T-cell (primary cell): ENCODE measurements at regions not wholly inside any gene's neighbourhood (a gene's known extent, or its start where the extent isn't known, plus 50 kb on each side); places are given as distances from the start of the nearest gene placed in this dataset.

Source experiments
- ATAC-seq, 4 experiments: fragments of 200-7000 bp in 3 of 4; fragments of 150-1000 bp in 1 of 4; cut with Tn5 transposase; replicated peaks in 1 of 4; 1 replicate in 3 of 4; 2 replicates in 1 of 4; pipeline ENCODE4 v1.10.0; 2021; ENCODE audit warnings: moderate library complexity in 3 of 4, mild to moderate bottlenecking in 2 of 4, moderate number of reproducible peaks in 1 of 4
- CTCF ChIA-PET, 2 donors: fragments of 300-600 bp; sonication (Branson Sonifier 250); formaldehyde crosslinking; loops; one replicate each; lab custom pipeline; 2022; ENCODE audit warnings: antibody characterized with exemption in 2 of 2; lab: Charles Lee
- POLR2A ChIA-PET, 2 donors: fragments of 300-600 bp; sonication (Branson Sonifier 250); formaldehyde crosslinking; loops; one replicate each; lab custom pipeline; 2022; ENCODE audit warnings: antibody characterized with exemption in 2 of 2; lab: Charles Lee
- DNase-seq, 35 experiments: peaks; one replicate each; pipeline versions ENCODE4 v3.0.0 to v3.0.0-alpha.2; 2013 to 2023
- H3K27ac ChIP-seq: one replicate; pipeline ENCODE4 v1.5.1; 2013; ENCODE audit warnings: low read length
- H3K27me3 ChIP-seq, 2 experiments: replicated peaks in 1 of 2; 1 replicate in 1 of 2; 2 replicates in 1 of 2; pipeline versions ENCODE4 v1.6.1 to v1.7.0; 2013; ENCODE audit warnings: low read length in 1 of 2, mixed read lengths in 1 of 2; ENCODE audit not compliant: control insufficient read depth in 2 of 2, insufficient read depth in 2 of 2; ENCODE audit errors: extremely low read depth in 1 of 2
- H3K36me3 ChIP-seq, 2 donors: 1 replicate in 1 of 2; 2 replicates in 1 of 2; pipeline versions ENCODE4 v1.6.1 to v1.7.0; 2013; ENCODE audit warnings: low read length in 1 of 2; ENCODE audit not compliant: control insufficient read depth in 2 of 2, insufficient read depth in 1 of 2; ENCODE audit errors: extremely low read depth in 1 of 2
- H3K4me1 ChIP-seq, 2 experiments: 1 replicate in 1 of 2; 2 replicates in 1 of 2; pipeline versions ENCODE4 v1.6.1 to v1.7.0; 2013; ENCODE audit warnings: low read length in 2 of 2, mixed read lengths in 1 of 2; ENCODE audit not compliant: insufficient read depth in 2 of 2, control insufficient read depth in 1 of 2; ENCODE audit errors: extremely low read depth in 1 of 2
- H3K4me3 ChIP-seq, 2 donors: 1 replicate in 1 of 2; 2 replicates in 1 of 2; pipeline versions ENCODE4 v1.5.1 to v1.7.0; 2013; ENCODE audit warnings: mild to moderate bottlenecking in 2 of 2, low read length in 1 of 2, moderate library complexity in 1 of 2; ENCODE audit not compliant: control insufficient read depth in 1 of 2; ENCODE audit errors: extremely low read depth in 1 of 2
- H3K9me3 ChIP-seq: 2 replicates; pipeline ENCODE4 v1.7.0; 2013
- H3K27ac Mint-ChIP-seq, 2 donors: one replicate each; pipeline ENCODE4 v1.8.0; 2020 to 2021; ENCODE audit warnings: mild to moderate bottlenecking in 2 of 2, mixed read lengths in 2 of 2
- H3K27me3 Mint-ChIP-seq, 2 donors: one replicate each; pipeline ENCODE4 v1.8.0; 2021 to 2022; ENCODE audit warnings: mixed read lengths in 2 of 2
- H3K36me3 Mint-ChIP-seq: one replicate; pipeline ENCODE4 v1.8.0; 2021; ENCODE audit warnings: mixed read lengths
- H3K4me1 Mint-ChIP-seq, 3 donors: one replicate each; pipeline ENCODE4 v1.8.0; 2020 to 2022; ENCODE audit warnings: mixed read lengths in 3 of 3, mild to moderate bottlenecking in 1 of 3
- H3K4me3 Mint-ChIP-seq, 3 donors: one replicate each; pipeline ENCODE4 v1.8.0; 2020 to 2022; ENCODE audit warnings: mild to moderate bottlenecking in 3 of 3, mixed read lengths in 3 of 3, moderate library complexity in 3 of 3
- H3K9me3 Mint-ChIP-seq, 3 donors: one replicate each; pipeline ENCODE4 v1.8.0; 2020 to 2022; ENCODE audit warnings: mixed read lengths in 3 of 3
- WGBS: methylation state at CpG from one replicate; pipeline ENCODE4 v1.1.5; 2013; ENCODE audit warnings: missing lambda C conversion rate; ENCODE audit not compliant: insufficient coverage; 5-methylcytosine and 5-hydroxymethylcytosine counted together

DNA sequence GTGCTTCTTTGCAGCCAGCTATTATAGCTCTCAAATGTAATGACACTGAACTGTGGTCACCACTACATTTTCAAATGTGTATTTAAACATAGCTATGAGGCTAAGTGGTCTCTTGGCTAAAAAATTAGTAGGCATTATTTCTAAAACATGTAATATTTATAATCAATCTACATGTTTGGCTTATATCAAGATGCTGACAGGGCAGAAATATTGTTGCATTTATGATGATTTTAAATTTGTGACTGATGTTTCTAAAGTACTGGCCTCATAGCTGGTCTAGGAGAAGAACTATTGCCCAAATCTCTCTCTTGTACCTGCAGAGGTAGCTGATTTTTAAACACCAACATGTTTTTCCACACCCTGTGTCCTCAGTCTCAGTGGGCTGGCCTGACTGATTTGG is 298.2 kb downstream of the PAX1 start:
- ChIA-PET POLR2A (no interaction called here), CTCF (interaction anchor here in 1 of 2 donors (0.6 kb wide), 1 partner anchor 159 kb away, joined by 3 read pairs; no protein-coding TSS in a partner anchor)
- Mint-ChIP-seq H3K27me3 (no peaks in the 10 kb centered on the region), H3K27ac (no peak overlapping the region), H3K4me3 (no peak overlapping the region), H3K9me3 (peaks cover 9 to 23% (median 11%) of the 10 kb centered on the region in 3 donors), H3K4me1 (no peaks in the 10 kb centered on the region), H3K36me3 (no peaks in the 10 kb centered on the region)
- Histone ChIP-seq H3K27ac (no peak overlapping the region), H3K36me3 (no peaks in the 10 kb centered on the region), H3K4me3 (no peak overlapping the region), H3K9me3 (no peaks in the 10 kb centered on the region), H3K27me3 (no peaks in the 10 kb centered on the region), H3K4me1 (no peaks in the 10 kb centered on the region)
- no peak for ATAC-seq
- DNase-seq = no peak

GRCh38 chr20:22001886-22002285 is 296.4 kb downstream of the PAX1 start:
- Mint-ChIP-seq H3K27me3 (no peaks in the 10 kb centered on the region), H3K27ac (no peak overlapping the region), H3K4me3 (no peak overlapping the region), H3K4me1 (no peaks in the 10 kb centered on the region), H3K9me3 (peaks cover 7 to 19% (median 19%) of the 10 kb centered on the region in 3 donors), H3K36me3 (no peaks in the 10 kb centered on the region)
- Histone ChIP-seq H3K9me3 (no peaks in the 10 kb centered on the region), H3K4me3 (no peak overlapping the region), H3K27ac (no peak overlapping the region), H3K4me1 (no peaks in the 10 kb centered on the region), H3K27me3 (no peaks in the 10 kb centered on the region), H3K36me3 (no peaks in the 10 kb centered on the region)
- CTCF ChIA-PET = no interaction called here
- no peak for DNase-seq
- POLR2A ChIA-PET = no interaction called here
- no peak for ATAC-seq
- WGBS = no CpG with 5 or more reads among the region's 1 CpG

GRCh38 chr20:21995461-21995860 is 290.0 kb downstream of the PAX1 start:
- CTCF ChIA-PET = no interaction called here

DNA sequence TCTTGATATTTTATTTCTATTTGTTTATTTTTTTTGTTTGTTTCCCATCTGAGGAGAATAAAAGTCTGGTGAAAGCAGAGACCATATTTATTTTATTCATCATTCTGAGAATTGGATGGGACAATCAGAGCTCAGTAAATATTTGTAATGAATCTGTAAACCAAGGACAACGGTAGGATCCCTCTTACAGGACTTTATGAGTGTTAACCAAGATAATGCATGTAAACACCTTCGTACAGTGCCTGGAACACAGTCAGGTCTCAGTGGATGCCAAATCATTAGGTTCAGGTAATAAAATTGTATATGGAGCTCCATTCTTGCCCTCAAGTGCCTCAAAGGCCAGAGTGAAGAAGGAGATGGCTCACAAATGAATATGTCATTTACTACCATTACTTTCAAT is 288.7 kb downstream of the PAX1 start:
- Mint-ChIP-seq H3K27ac (no peak overlapping the region), H3K36me3 (no peaks in the 10 kb centered on the region)
- H3K9me3 ChIP-seq = no peaks in the 10 kb centered on the region

More at GRCh38 chr20:21995461-21995860, 290.0 kb downstream of the PAX1 start:
- Histone ChIP-seq H3K36me3 (no peaks in the 10 kb centered on the region), H3K4me1 (no peaks in the 10 kb centered on the region), H3K4me3 (no peak overlapping the region), H3K9me3 (no peaks in the 10 kb centered on the region), H3K27ac (no peak overlapping the region), H3K27me3 (no peaks in the 10 kb centered on the region)
- Mint-ChIP-seq H3K4me1 (no peaks in the 10 kb centered on the region), H3K27me3 (no peaks in the 10 kb centered on the region), H3K4me3 (no peak overlapping the region), H3K9me3 (peaks cover 11 to 34% (median 17%) of the 10 kb centered on the region in 3 donors), H3K36me3 (no peaks in the 10 kb centered on the region), H3K27ac (no peak overlapping the region)
- POLR2A ChIA-PET = no interaction called here
- ATAC-seq (no peak), DNase-seq (no peak)
- WGBS = 79% methylated on average over 2 of the region's 2 CpGs

GRCh38 chr20:21982559-21982958 is 277.1 kb downstream of the PAX1 start:
- ChIA-PET CTCF (no interaction called here), POLR2A (no interaction called here)
- no peaks in the 10 kb centered on the region for H3K9me3 ChIP-seq
- Mint-ChIP-seq H3K27ac (no peak overlapping the region), H3K9me3 (peaks cover 18 to 39% (median 21%) of the 10 kb centered on the region in 3 donors), H3K27me3 (no peaks in the 10 kb centered on the region), H3K36me3 (no peaks in the 10 kb centered on the region), H3K4me1 (no peaks in the 10 kb centered on the region), H3K4me3 (no peak overlapping the region)
- ATAC-seq (no peak), DNase-seq (no peak)
- WGBS = 75% methylated on average over 2 of the region's 3 CpGs
- H3K36me3 ChIP-seq = no peaks in the 10 kb centered on the region
- H3K4me3 ChIP-seq = no peak overlapping the region
- no peaks in the 10 kb centered on the region for H3K4me1 ChIP-seq
- no peaks in the 10 kb centered on the region for H3K27me3 ChIP-seq
- no peak overlapping the region for H3K27ac ChIP-seq

More for the DNA sequence above, 288.7 kb downstream of the PAX1 start:
- Histone ChIP-seq H3K4me3 (no peak overlapping the region), H3K4me1 (no peaks in the 10 kb centered on the region), H3K27me3 (no peaks in the 10 kb centered on the region), H3K36me3 (no peaks in the 10 kb centered on the region), H3K27ac (no peak overlapping the region)
- H3K9me3 Mint-ChIP-seq = peaks cover 5 to 37% (median 19%) of the 10 kb centered on the region in 3 donors
- DNase-seq (no peak), ATAC-seq (no peak)
- no peak overlapping the region for H3K4me3 Mint-ChIP-seq
- ChIA-PET POLR2A (no interaction called here), CTCF (no interaction called here)
- no CpG with 5 or more reads among the region's 2 CpGs for WGBS
- no peaks in the 10 kb centered on the region for H3K4me1 Mint-ChIP-seq
- H3K27me3 Mint-ChIP-seq = no peaks in the 10 kb centered on the region

DNA sequence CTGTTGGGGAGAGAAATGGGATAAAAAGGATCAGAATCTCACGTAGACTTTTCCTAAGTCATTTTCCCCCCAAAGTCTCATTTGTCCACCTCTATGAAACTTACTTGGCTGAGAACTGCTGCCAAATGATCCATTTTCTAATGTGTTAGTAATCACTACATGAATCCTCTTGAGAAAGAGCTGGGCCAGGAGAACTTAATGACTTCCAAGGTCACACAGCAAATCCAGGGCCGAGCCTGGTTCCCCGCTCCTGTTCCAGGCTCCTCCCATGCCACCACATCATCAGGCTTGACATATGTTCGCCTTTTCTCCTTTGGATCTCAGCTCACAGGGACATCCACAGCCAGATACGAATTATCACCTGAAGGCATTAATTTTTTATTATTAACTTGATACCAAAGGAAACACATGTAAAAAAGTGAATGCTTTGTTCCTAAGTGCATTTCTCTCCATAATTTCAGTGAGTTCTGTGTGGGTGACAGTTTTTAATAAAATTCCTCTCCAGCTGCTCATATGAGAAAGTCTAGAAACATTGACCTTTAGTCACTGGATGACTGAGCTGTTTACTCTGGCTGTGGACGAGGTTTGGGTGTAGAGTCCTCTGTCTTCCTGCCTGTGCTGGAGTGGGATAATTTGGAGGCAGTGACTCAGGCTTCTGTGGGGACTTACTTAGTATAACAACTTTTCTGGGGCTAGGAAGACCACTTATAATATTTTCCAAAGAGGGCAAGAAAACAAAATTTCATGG is 276.3 kb downstream of the PAX1 start:
- ChIA-PET CTCF (no interaction called here), POLR2A (no interaction called here)
- Histone ChIP-seq H3K9me3 (no peaks in the 10 kb centered on the region), H3K4me3 (no peak overlapping the region), H3K27ac (no peak overlapping the region), H3K36me3 (no peaks in the 10 kb centered on the region), H3K27me3 (no peaks in the 10 kb centered on the region), H3K4me1 (no peaks in the 10 kb centered on the region)
- WGBS = no CpG with 5 or more reads among the region's 6 CpGs
- DNase-seq = no peak
- no peaks in the 10 kb centered on the region for H3K27me3 Mint-ChIP-seq
- ATAC-seq = no peak
- no peaks in the 10 kb centered on the region for H3K4me1 Mint-ChIP-seq
- no peak overlapping the region for H3K27ac Mint-ChIP-seq
- peaks cover 17 to 33% (median 20%) of the 10 kb centered on the region in 3 donors for H3K9me3 Mint-ChIP-seq
- no peaks in the 10 kb centered on the region for H3K36me3 Mint-ChIP-seq
- H3K4me3 Mint-ChIP-seq = no peak overlapping the region
